ENCODE measurements at regions not wholly inside any gene's neighbourhood (a gene's known extent, or its start where the extent isn't known, plus 50 kb on each side); places are given as distances from the start of the nearest gene placed in this dataset.

- Histone ChIP-seq H3K4me3 (no peak overlapping the region), H3K4me2 (no peak overlapping the region)
Measured at GRCh38 chr6:93858213-93858612, 438.9 kb upstream of the EPHA7 start.

GRCh38 chr6:93849857-93850256 is 430.5 kb upstream of the EPHA7 start:
- 45% methylated on average over 4 of the region's 4 CpGs for WGBS (ENCODE audit: low lambda C conversion rate, missing lambda C conversion rate)
- Histone ChIP-seq H3K36me3 (replicated peaks; ENCODE audit: insufficient read depth, low read depth) (no peaks in the 10 kb centered on the region), H4K20me1 (ENCODE audit: insufficient read depth, poor library complexity, severe bottlenecking) (no peaks in the 10 kb centered on the region), H3K9me2 (replicated peaks; ENCODE audit: insufficient read depth) (no peaks in the 10 kb centered on the region), H3K9me3 (ENCODE audit: low read depth) (no peaks in the 10 kb centered on the region), H3K4me2 (no peak overlapping the region), H3K27ac (no peak overlapping the region), H3K4me3 (no peak overlapping the region), H2AFZ (peak overlapping the region; percentile 23), H3K79me2 (no peaks in the 10 kb centered on the region), H3K27me3 (no peaks in the 10 kb centered on the region), H3K4me1 (ENCODE audit: insufficient read depth) (no peaks in the 10 kb centered on the region)
- no peak for TF ChIP-seq CTCF (IDR thresholded peaks at IDR 0.05; ENCODE audit: poor library complexity)
- no peak for TF ChIP-seq EZH2phosphoT487 (IDR thresholded peaks at IDR 0.05; ENCODE audit: low read depth, severe bottlenecking, unreplicated experiment)
- TF ChIP-seq EZH2 (IDR thresholded peaks at IDR 0.05; ENCODE audit: borderline replicate concordance), result no peak
- no peak for DNase-seq (ENCODE audit: low spot score)

More at GRCh38 chr6:93858213-93858612, 438.9 kb upstream of the EPHA7 start:
- H3K9me2 ChIP-seq (replicated peaks; ENCODE audit: insufficient read depth), result no peaks in the 10 kb centered on the region
- no peak for DNase-seq (ENCODE audit: low spot score)
- no peaks in the 10 kb centered on the region for H3K27me3 ChIP-seq
- no peaks in the 10 kb centered on the region for H4K20me1 ChIP-seq (ENCODE audit: insufficient read depth, poor library complexity, severe bottlenecking)
- no peaks in the 10 kb centered on the region for H3K79me2 ChIP-seq
- no peak overlapping the region for H3K27ac ChIP-seq
- TF ChIP-seq CTCF (IDR thresholded peaks at IDR 0.05; ENCODE audit: poor library complexity) (no peak), EZH2 (IDR thresholded peaks at IDR 0.05; ENCODE audit: borderline replicate concordance) (no peak), EZH2phosphoT487 (IDR thresholded peaks at IDR 0.05; ENCODE audit: low read depth, severe bottlenecking, unreplicated experiment) (no peak)
- WGBS (ENCODE audit: low lambda C conversion rate, missing lambda C conversion rate), result 83% methylated on average over 2 of the region's 2 CpGs
- no peaks in the 10 kb centered on the region for H3K36me3 ChIP-seq (replicated peaks; ENCODE audit: insufficient read depth, low read depth)
- no peak overlapping the region for H2AFZ ChIP-seq
- no peaks in the 10 kb centered on the region for H3K9me3 ChIP-seq (ENCODE audit: low read depth)
- no peaks in the 10 kb centered on the region for H3K4me1 ChIP-seq (ENCODE audit: insufficient read depth)

GRCh38 chr6:93848031-93848742 is 428.8 kb upstream of the EPHA7 start:
- no peaks in the 10 kb centered on the region for H3K36me3 ChIP-seq (replicated peaks; ENCODE audit: insufficient read depth, low read depth)
- no peak overlapping the region for H2AFZ ChIP-seq
- H3K9me3 ChIP-seq (ENCODE audit: low read depth), result no peaks in the 10 kb centered on the region
- no peaks in the 10 kb centered on the region for H3K4me1 ChIP-seq (ENCODE audit: insufficient read depth)
- TF ChIP-seq EZH2phosphoT487 (IDR thresholded peaks at IDR 0.05; ENCODE audit: low read depth, severe bottlenecking, unreplicated experiment) (no peak), CTCF (IDR thresholded peaks at IDR 0.05; ENCODE audit: poor library complexity) (no peak), EZH2 (IDR thresholded peaks at IDR 0.05; ENCODE audit: borderline replicate concordance) (no peak)
- no peaks in the 10 kb centered on the region for H3K79me2 ChIP-seq
- 86% methylated on average over 5 of the region's 5 CpGs for WGBS (ENCODE audit: low lambda C conversion rate, missing lambda C conversion rate)
- no peak overlapping the region for H3K4me2 ChIP-seq
- no peak overlapping the region for H3K27ac ChIP-seq
- H3K27me3 ChIP-seq, result no peaks in the 10 kb centered on the region
- H4K20me1 ChIP-seq (ENCODE audit: insufficient read depth, poor library complexity, severe bottlenecking), result no peaks in the 10 kb centered on the region
- H3K9me2 ChIP-seq (replicated peaks; ENCODE audit: insufficient read depth), result no peaks in the 10 kb centered on the region
- no peak overlapping the region for H3K4me3 ChIP-seq
- no peak for DNase-seq (ENCODE audit: low spot score)
